Endodermal cell (in vitro differentiated cells): ENCODE measurements at regions not wholly inside any gene's neighbourhood (a gene's known extent, or its start where the extent isn't known, plus 50 kb on each side); places are given as distances from the start of the nearest gene placed in this dataset.

Experiments
- DNase-seq: peaks from one replicate; pipeline ENCODE4 v3.0.0-alpha.2; 2017
- H3K27ac ChIP-seq: 2 replicates; pipeline ENCODE4 v1.5.1; 2013; ENCODE audit warnings: mild to moderate bottlenecking, low read depth, low read length, moderate library complexity
- H3K27me3 ChIP-seq: 2 replicates; pipeline ENCODE4 v1.6.1; 2013; ENCODE audit warnings: mild to moderate bottlenecking, low read length, moderate library complexity; ENCODE audit not compliant: insufficient read depth, control insufficient read depth, poor library complexity, severe bottlenecking
- H3K36me3 ChIP-seq: 2 replicates; pipeline ENCODE4 v1.7.0; 2013; ENCODE audit warnings: mild to moderate bottlenecking, low read length, moderate library complexity; ENCODE audit not compliant: control insufficient read depth, insufficient read depth
- H3K4me1 ChIP-seq: one replicate; pipeline ENCODE4 v1.7.0; 2013; ENCODE audit warnings: low read length; ENCODE audit not compliant: control insufficient read depth, insufficient read depth
- H3K4me3 ChIP-seq: 2 replicates; pipeline ENCODE4 v1.5.1; 2013; ENCODE audit warnings: mild to moderate bottlenecking, low read length, moderate library complexity
- H3K9ac ChIP-seq: 2 replicates; pipeline ENCODE4 v1.6.1; 2013; ENCODE audit warnings: mild to moderate bottlenecking, low read length, moderate library complexity; ENCODE audit not compliant: poor library complexity, severe bottlenecking; ENCODE audit errors: extremely low read depth
- H3K9me3 ChIP-seq: 2 replicates; pipeline ENCODE4 v1.6.1; 2013; ENCODE audit warnings: mild to moderate bottlenecking, low read length, moderate library complexity; ENCODE audit not compliant: control insufficient read depth
- H3K27ac Mint-ChIP-seq: 2 replicates; pipeline ENCODE4 v1.8.0; 2020; ENCODE audit warnings: mixed read lengths
- H3K27me3 Mint-ChIP-seq: 2 replicates; pipeline ENCODE4 v1.8.0; 2021; ENCODE audit warnings: mild to moderate bottlenecking, mixed read lengths; ENCODE audit not compliant: insufficient read depth
- H3K36me3 Mint-ChIP-seq: 2 replicates; pipeline ENCODE4 v1.8.0; 2020; ENCODE audit warnings: low read depth, mixed read lengths
- H3K4me1 Mint-ChIP-seq: 2 replicates; pipeline ENCODE4 v1.8.0; 2020; ENCODE audit warnings: mixed read lengths
- H3K4me3 Mint-ChIP-seq: 2 replicates; pipeline ENCODE4 v1.8.0; 2020; ENCODE audit warnings: mild to moderate bottlenecking, moderate library complexity, mixed read lengths
- H3K9me3 Mint-ChIP-seq: 2 replicates; pipeline ENCODE4 v1.8.0; 2020; ENCODE audit warnings: mild to moderate bottlenecking, mixed read lengths
- WGBS, 2 experiments: methylation state at CpG; one replicate each; pipeline versions ENCODE4 v1.1.5 to v1.1.7; 2013; ENCODE audit warnings: missing lambda C conversion rate in 2 of 2, mixed read lengths in 1 of 2; ENCODE audit not compliant: insufficient coverage in 1 of 2, insufficient read length in 1 of 2; 5-methylcytosine and 5-hydroxymethylcytosine counted together
- TF ChIP-seq, protein P1 (sequence below): fragments of 200-600 bp; sonication (generic); conservative IDR thresholded peaks from 2 replicates; pipeline ENCODE4 v1.5.0; 2021; ENCODE audit warnings: antibody characterized with exemption, mild to moderate bottlenecking

- H3K36me3 Mint-ChIP-seq, result peaks cover 13% of the 10 kb centered on the region
- H3K36me3 ChIP-seq, result no peaks in the 10 kb centered on the region
- peaks cover 28% of the 10 kb centered on the region for H3K27me3 Mint-ChIP-seq
- H3K4me3 ChIP-seq, result no peak overlapping the region
- H3K27ac ChIP-seq, result no peak overlapping the region
- no peak for DNase-seq
- no peak overlapping the region for H3K9ac ChIP-seq
- no peaks in the 10 kb centered on the region for H3K9me3 Mint-ChIP-seq
- peaks cover 4% of the 10 kb centered on the region for H3K4me1 Mint-ChIP-seq
- TF ChIP-seq, protein P1, sequence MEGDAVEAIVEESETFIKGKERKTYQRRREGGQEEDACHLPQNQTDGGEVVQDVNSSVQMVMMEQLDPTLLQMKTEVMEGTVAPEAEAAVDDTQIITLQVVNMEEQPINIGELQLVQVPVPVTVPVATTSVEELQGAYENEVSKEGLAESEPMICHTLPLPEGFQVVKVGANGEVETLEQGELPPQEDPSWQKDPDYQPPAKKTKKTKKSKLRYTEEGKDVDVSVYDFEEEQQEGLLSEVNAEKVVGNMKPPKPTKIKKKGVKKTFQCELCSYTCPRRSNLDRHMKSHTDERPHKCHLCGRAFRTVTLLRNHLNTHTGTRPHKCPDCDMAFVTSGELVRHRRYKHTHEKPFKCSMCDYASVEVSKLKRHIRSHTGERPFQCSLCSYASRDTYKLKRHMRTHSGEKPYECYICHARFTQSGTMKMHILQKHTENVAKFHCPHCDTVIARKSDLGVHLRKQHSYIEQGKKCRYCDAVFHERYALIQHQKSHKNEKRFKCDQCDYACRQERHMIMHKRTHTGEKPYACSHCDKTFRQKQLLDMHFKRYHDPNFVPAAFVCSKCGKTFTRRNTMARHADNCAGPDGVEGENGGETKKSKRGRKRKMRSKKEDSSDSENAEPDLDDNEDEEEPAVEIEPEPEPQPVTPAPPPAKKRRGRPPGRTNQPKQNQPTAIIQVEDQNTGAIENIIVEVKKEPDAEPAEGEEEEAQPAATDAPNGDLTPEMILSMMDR, result no peak
- no peak overlapping the region for H3K4me3 Mint-ChIP-seq
- 85 to 88% methylated on average over 5 of the region's 5 CpGs for WGBS, 2 experiments
- H3K27me3 ChIP-seq, result no peaks in the 10 kb centered on the region
- no peak overlapping the region for H3K27ac Mint-ChIP-seq
- H3K4me1 ChIP-seq, result no peaks in the 10 kb centered on the region
- H3K9me3 ChIP-seq, result no peaks in the 10 kb centered on the region
Observed at GRCh38 chr2:236508466-236508865, 61.2 kb upstream of the ACKR3 start.

- H3K9me3 ChIP-seq, result no peaks in the 10 kb centered on the region
- H3K9me3 Mint-ChIP-seq, result no peaks in the 10 kb centered on the region
- WGBS, 2 experiments, result 87 to 90% methylated on average over 2 of the region's 2 CpGs
- no peak overlapping the region for H3K4me3 Mint-ChIP-seq
- H3K9ac ChIP-seq, result no peak overlapping the region
- no peak overlapping the region for H3K4me3 ChIP-seq
- peaks cover 28% of the 10 kb centered on the region for H3K27me3 Mint-ChIP-seq
- TF ChIP-seq, protein P1, result no peak
- no peak for DNase-seq
- no peak overlapping the region for H3K27ac Mint-ChIP-seq
- H3K4me1 Mint-ChIP-seq, result peaks cover 4% of the 10 kb centered on the region
- no peaks in the 10 kb centered on the region for H3K27me3 ChIP-seq
- peaks cover 5% of the 10 kb centered on the region for H3K36me3 Mint-ChIP-seq
- no peaks in the 10 kb centered on the region for H3K36me3 ChIP-seq
- H3K4me1 ChIP-seq, result no peaks in the 10 kb centered on the region
- no peak overlapping the region for H3K27ac ChIP-seq
Observed at GRCh38 chr2:236510034-236510433, 59.6 kb upstream of the ACKR3 start.

GRCh38 chr2:236511266-236511665 lies 58.4 kb upstream of the ACKR3 start:
- Mint-ChIP-seq H3K4me1 (peaks cover 4% of the 10 kb centered on the region), H3K36me3 (no peaks in the 10 kb centered on the region), H3K4me3 (no peak overlapping the region), H3K9me3 (no peaks in the 10 kb centered on the region), H3K27ac (no peak overlapping the region), H3K27me3 (peaks cover 28% of the 10 kb centered on the region)
- Histone ChIP-seq H3K27ac (no peak overlapping the region), H3K4me1 (no peaks in the 10 kb centered on the region), H3K9me3 (no peaks in the 10 kb centered on the region), H3K27me3 (no peaks in the 10 kb centered on the region), H3K9ac (no peak overlapping the region), H3K4me3 (no peak overlapping the region), H3K36me3 (no peaks in the 10 kb centered on the region)
- WGBS, 2 experiments, result 88 to 90% methylated on average over 3 to 5 of the region's 5 CpGs
- DNase-seq, result no peak
- TF ChIP-seq, protein P1, result no peak
